GM21528 (cell line): ENCODE measurements at regions not wholly inside any gene's neighbourhood (a gene's known extent, or its start where the extent isn't known, plus 50 kb on each side); places are given as distances from the start of the nearest gene placed in this dataset.

Source experiments
- ATAC-seq: cut with Tn5 transposase; IDR thresholded peaks from one replicate; pipeline ENCODE4 v1.9.1; 2021; ENCODE audit warnings: mild to moderate bottlenecking, moderate library complexity; ENCODE audit not compliant: unreplicated experiment, low FRiP score

DNA sequence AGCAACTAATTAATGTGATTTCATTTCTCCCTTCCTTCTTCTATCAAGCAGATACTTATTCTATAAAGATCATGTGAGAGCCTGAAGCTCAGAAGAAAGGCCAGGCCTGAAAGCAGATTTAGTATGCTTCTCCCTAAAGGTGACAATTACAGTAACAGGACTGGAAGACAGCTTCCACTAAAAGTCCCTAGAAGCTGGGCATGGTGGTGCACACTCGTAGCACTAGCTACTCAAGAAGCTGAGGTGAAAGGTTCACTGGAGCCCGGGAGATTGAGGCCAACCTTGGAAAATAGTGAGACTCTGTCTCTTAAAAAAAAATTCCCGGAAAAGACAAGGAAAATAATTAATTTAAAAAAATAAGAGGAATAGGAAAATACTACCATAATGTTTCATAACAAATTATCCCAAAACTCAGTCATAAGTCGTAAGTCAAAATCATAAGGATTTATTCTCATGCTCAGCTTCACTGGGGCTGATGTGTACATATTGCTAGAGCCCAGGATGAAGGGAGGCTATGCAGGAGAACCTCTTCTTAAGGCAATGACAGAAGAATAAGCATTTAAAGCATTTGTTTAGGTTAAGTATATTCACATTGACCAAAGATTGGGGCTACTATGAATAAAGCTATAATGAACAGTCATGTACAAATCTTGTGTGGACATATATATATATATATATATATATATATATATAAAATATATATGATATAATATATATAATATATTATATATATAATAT, 210.8 kb upstream of the SMARCA2 start:
- no peak for ATAC-seq

DNA sequence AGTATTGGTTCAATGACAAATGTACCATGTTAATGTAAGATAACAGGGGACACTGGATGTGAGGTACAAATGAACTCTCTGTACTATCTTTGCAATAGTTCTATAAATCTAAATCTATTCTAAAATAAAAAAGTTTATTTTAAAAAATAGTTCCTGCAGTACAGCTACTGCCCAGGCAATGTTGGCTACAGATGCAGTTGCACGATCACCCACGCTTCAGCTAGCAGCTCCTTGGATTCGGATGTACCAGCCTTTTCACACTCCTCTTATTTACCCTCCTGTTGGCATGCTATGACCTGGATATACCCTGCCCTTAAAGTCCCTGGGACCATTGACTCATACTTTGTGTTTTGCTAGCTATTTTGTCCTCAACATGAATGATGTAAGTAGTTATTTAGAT, 185.4 kb upstream of the SMARCA2 start:
- ATAC-seq = no peak

DNA sequence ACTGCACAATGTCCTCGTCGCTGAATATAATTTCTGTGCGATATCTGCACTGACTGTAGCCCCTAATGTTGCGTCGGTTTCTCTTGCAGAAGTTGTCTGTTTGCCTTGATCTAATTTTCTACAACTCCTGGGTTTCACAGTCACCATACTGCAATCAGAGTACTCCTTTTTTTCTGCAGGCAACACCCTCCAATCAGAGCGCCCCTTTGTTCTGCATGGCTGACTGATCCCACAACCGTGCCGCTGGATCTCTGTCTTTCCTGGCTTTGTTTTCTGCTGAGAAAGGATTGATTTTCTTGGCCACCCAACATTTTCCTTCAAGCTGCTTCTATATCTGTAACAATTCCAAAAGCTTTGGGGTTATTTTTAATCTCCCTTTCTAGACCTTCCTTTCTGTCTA, 182.2 kb upstream of the SMARCA2 start:
- no peak for ATAC-seq

DNA sequence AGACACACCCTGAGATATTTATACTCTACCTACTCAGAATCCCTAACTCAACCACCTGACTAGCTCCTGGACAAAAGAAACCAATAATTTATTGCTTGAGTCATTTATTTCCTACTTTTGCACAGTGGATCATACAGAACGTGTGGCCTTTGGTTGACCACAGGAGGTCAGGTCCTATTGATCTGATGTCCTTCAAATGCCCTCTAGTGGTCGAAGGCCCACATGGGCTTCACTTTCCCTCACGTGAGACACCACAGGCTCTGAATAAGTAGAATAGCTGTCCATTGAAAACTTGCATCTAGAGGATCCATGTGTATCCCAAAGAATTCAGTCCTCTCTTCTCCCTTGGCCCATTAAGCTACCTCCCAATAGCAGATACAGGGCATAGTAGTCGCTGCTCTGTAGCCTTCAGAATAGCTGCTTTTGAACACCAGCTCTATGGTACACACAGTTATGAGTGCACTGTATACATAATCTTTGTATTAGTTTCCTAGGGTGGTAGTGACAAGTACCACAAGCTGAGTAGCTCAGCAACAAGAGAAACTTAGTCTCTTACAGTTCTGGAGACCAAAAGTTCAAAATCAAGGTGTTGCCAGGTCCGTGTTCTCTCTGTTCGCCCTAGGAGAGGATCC, 177.6 kb upstream of the SMARCA2 start:
- ATAC-seq = peak; percentile 74

DNA sequence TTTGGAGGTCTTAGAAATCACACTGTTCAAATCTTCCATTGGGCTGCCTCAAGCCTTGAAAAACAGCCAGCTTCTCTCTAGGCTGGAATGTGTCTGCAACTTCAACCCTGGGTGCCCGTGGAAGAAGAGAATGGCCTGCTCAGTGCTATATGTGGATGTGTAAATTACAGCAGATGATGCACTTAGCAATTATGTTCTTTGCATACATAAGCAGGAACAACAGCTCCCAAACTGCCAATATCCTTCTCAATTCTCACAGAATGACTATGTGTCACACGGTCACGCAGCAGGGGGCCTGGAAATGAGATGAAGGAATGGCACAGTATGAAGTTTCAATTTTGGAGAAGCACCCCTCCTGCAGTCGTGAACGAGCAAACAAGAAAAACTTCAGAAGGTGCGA, 175.2 kb upstream of the SMARCA2 start:
- ATAC-seq = no peak

DNA sequence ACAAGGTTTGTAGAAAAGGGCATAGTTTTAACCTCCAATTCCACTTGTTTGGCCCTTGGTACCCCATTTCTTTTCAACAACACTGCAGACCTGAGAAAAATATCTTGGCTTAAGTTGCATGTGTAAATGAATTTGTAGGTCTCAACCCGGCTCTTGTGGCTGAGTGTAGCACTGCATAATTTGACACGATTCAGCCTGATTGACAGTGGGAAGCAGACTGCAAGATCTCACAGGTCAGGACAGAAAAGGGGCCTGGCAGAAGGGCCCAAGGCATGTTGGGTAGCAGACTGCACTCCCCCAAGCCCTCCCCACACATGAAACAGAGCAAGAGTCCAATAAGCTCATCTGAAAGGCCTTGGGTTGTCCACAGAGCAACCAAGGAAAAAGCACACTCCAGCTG, 169.7 kb upstream of the SMARCA2 start:
- no peak for ATAC-seq

DNA sequence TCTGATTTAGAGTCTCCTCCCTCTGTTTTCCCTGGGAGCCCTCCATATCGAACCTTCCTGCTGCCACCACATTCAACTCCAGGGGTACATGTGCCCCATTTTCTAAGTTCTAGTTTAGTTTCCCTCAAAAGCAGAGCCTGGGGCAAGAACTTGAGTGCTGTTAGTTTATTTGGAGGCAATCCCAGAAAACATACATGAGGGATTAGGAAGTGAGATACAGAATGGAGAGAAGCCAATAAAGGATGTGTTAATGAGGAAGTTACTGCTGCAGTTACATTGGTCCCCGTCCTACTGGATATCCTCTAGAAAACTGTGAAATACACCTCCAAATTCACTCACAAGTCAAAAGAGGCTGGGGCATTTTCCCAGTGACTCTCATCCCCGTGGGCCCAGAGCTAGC, 159.4 kb upstream of the SMARCA2 start:
- no peak for ATAC-seq

DNA sequence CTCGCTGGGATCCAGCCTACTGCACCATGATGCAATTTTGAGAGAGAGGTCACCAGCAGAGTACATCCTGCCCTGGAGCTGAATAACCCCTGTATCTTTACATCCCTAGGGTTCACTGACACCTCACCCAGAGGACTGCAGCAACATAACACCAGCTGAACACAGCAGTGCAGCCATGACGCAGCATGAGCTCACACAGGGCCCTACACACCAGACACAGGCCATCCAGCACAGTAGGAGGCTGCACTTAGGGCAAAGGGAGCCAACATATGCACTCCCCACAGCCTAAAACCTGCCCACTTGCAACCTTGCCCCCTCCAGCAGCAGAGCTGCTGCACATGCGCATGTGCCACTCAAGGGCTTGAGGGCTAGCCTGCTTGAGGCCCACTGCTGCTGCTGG, 157.3 kb upstream of the SMARCA2 start:
- no peak for ATAC-seq

DNA sequence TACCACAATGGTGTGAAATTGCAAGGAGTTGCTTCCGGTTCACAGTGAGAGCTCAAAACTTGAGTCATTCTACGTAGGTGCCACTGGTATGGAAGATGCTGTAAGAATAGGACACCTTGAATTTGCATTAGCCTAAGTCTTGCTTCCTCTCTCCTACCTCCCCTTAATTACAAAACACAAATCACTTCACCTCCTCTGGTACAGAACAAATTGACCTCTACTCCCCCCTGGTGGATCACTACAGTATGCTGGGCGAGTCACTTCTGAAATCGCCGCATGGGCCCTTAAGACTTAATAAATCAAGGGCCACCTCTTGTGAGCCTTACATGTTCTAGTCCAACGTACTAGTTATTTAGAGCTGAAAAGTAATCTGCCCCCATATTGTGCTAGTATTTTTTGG, 145.3 kb upstream of the SMARCA2 start:
- ATAC-seq = peak; percentile 83

DNA sequence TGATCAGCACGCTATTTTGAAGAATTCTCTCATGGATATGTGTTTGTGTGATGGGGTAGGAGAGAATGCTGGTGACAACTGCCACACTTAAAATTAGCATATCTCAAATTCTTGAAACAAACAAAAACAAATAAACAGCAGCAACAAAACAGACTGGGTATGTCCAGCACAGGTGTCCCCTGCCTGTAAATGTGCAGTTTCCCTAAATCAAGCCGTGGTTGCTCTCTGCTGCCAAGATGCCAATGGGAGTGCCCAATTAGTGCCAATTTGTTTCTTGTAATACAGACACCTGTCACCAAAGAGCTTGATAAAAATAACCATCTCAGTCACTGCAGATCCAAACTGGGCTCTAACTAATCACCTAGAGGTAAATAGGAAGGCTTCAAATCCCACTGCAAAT, 144.2 kb upstream of the SMARCA2 start:
- ATAC-seq = no peak

DNA sequence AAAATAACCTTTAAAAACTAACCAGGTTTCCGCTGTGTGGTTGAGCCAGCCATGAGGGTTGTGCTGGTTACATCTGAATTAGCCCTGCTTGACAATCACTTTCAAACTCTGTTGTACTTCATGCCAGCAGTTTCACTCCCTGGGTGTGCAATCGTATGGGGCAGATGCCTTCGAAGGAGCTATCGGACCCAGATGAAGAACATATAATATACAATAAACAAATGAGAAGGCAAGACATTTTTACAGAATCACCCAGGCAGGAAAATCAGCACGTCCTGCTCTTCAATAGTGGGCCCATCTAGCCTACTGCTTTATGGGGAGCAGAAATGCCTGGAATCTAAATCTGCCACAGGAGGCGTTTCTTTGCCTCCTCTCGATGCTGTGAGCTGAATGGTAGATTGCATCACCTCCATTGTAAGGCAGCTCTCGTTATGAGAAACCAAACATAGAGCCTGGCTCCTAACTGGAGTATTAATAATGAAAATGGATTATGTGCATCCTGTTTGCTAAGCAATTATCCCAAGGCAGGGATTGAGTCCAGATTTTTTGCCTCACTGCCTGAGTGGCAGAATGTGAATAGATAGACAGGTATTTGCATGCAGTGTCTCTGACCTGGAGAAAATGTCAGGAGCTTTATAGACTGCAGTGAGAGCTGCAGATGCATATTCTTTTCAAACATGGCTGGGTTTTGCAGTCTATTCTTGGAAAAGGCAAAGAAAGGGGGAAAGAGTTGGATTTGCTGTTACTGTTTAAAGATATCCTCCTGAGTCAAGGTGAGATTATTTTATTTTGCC, 143.3 kb upstream of the SMARCA2 start:
- ATAC-seq = no peak

DNA sequence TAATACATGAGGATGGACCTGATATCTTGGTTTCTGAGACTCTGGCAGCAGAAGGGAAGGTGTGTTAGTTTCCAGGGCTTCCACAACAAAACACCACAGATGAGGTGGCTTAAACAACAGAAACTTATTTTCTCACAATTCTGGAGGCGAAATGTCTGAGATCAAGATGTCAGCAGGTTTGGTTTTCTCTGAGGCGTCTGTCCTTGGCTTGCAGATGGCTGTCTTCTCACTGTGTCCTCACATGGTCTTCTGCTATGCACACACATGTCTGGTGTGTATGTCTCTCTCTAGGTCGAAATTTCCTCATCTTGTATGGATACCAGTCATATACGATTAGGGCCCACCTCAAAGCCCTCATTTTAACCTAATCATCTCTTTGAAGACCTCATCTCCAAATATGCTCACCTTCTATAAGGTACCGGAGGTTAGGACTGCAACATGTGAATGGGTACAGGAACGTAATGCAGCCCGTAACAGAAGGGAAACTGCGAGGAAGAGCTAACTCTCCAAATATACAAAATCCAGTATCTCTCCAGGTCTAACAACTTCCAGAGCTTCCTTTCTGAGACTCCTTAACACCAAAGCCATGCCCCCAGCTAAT, 139.8 kb upstream of the SMARCA2 start:
- ATAC-seq = no peak

DNA sequence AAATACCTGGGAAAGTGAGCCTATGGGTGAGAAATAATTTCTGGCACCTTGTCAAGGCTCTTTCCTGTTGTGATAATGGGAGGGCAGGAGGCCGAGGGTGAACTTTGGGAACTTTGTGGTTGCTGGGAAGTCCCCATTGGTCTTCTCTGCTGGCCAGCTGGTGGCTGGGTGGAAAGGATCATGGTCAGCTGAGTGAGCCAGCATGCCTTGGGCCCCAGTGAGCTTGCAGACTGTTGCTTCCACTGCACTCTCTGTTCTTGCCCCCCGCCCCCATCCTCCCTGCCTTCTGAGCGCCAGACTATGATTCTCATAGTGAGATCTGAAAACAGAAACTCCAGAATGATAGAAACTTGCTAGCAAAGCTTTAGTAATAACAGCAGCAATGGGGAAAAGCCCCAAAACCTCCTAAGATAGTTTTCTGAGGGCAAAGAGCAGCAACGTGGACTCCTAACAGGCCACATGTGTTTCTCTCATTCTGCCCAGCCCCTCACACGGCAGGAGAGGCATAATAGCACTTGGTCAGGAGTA, 139.2 kb upstream of the SMARCA2 start:
- peak; percentile 70 for ATAC-seq

DNA sequence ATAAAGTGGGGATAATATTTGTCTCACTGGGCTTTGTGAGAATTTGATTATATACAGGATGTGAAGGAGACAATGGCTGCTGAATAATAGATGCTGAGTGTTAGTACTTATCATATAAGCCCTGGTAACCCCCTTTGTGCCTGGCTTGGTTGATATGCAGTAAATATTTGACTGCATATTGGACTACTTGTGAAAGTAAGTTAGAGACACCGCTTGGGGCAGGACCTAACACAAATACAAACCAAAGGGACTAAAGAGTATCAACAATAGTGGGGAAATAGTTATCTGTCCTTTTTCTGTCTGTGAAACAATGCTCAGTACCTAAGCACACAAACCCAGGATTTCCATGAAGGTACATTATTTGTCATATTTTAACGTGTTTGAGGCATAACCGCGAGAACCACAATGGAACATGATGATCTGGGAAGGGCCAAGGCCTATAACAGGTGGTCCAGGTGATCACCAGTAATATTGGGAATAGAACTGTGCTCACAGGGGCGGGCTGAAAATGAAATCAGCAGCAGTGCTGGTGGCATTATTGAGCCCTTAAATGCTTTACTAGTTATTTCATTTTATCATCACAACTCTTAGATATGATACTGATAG, 138.2 kb upstream of the SMARCA2 start:
- ATAC-seq = no peak

DNA sequence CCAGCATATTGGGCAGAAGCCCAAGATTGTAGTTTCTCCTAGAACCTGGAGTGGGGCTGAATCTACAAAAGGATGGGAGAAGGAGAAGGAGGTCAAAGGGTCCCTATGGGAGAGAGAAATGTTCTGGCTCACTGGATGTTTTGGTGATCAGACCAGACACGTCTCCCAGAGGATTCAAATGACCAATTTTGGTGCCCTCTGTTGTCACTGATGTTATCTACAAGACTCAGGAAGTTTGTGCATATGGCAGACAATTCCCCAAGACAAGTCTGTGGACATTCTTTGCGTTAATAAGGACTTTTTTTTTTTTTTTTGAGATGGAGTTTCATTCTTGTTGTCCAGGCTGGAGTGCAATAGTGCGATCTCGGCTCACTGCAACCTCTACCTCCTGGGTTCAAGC, 137.2 kb upstream of the SMARCA2 start:
- ATAC-seq = no peak

DNA sequence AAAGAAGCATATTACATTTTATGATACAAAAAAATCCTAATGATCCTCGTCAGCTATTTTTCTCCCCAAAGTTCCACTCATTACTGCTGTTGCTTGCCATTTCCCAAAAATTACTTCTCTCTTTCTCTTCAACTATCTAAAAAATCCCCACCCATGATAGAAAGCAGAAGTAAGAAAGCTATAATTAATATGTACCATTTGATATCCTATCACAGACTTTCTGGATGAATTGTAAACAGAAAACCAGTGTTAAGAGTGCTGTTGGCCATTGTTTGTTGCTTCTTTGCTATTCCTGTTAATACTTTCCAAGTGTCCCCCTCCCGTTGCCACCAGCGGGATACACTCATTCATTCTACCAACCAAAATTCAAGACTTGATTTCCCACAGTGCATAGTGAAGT, 136.3 kb upstream of the SMARCA2 start:
- no peak for ATAC-seq

DNA sequence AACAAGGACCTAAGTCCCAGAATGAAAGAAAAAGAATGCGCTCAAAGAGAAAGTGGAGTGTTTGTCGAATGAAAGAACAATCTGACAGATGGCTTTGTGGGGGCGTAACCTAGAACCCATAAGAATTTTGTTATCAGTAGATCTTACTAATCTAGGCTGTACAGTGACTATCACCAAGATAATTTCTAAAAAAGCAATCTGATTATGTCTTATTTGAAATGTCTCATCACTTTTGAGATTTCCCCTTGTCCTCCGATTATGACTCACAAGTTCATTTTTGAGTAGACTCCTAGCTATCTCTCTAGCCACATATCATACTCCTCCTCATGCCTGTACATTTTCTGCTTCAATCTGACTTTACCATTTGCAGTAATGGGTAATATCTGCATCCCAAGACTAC, 135.6 kb upstream of the SMARCA2 start:
- peak; percentile 27 for ATAC-seq

DNA sequence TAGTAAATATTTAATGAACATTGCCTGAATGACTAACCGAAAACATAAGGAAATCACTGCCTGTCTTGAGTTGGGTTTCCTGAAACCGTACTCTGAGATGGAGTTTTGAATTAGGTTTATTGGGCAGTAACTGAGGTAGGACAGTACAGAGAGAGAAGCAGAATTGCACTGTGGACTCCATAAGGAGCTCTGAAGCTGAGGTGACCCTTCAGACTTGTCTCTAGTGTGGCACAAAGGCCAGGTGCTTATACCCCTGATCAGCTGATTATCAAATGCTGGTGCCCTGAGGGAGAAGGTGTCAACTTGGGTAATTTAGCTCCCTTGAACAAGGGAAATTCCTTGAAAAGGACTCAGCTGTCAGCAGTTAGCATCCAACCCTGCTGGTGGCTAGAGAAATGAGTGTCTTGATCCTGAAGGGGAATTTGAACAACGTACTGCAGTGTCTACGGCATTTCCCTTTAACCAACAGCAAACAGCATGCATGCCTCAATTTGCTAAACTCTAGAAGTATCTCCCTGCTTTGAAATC, 135.0 kb upstream of the SMARCA2 start:
- no peak for ATAC-seq

DNA sequence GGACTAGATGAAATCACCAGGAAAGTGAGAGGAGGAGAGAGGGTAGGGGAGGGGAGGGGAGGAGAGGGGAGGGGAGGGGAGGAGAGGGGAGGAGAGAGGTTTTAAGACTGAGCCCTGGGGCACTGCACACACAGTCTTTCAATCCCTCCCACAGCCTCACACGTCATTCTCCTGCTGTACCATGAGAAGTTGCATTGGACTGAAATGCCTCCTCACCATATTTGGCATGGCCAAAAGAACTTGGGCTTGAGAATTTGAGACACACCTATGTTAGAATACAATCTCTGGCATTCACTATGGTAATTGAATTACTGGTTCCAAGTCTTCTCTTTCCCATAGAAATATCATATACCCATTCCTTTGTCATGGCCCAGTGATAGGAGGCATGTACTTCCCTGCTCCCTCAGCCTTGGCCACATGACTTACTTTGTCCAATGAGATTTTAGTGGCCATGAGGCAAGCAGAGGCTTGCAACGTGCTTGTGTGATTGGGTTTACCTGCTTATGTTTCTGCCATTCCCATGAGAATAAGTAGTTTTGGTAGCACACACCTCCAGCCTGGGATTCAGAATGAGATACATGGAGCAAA, 133.3 kb upstream of the SMARCA2 start:
- ATAC-seq = no peak
